NCI-H146 (cell line): ENCODE measurements at regions not wholly inside any gene's neighbourhood (a gene's known extent, or its start where the extent isn't known, plus 50 kb on each side); places are given as distances from the start of the nearest gene placed in this dataset.

Experiments used
- DNase-seq: peaks from one replicate; lab custom pipeline; 2025; lab: John Stamatoyannopoulos, UW

GRCh38 chr10:101299211-101299610 is 54.8 kb upstream of the BTRC start:
- DNase-seq, result no peak

GRCh38 chr10:101301111-101301731 is 52.7 kb upstream of the BTRC start:
- peak; percentile 66 for DNase-seq

- no peak for DNase-seq
Measured at GRCh38 chr10:101303087-101303703, 50.8 kb upstream of the BTRC start.
